Heart left ventricle (tissue), 13 donors: ENCODE measurements at regions not wholly inside any gene's neighbourhood (a gene's known extent, or its start where the extent isn't known, plus 50 kb on each side); places are given as distances from the start of the nearest gene placed in this dataset.

ENCODE experiments used
- CTCF ChIP-seq, 12 donors: fragments of 200-600 bp; sonication (generic) in 4 of 12; IDR thresholded peaks; one replicate each; pipeline versions ENCODE4 v1.5.0 to v1.8.0; 2018 to 2022; ENCODE audit warnings: antibody characterized with exemption in 12 of 12, mild to moderate bottlenecking in 5 of 12
- POLR2A ChIP-seq, 2 donors: fragments of 450-650 bp; IDR thresholded peaks; one replicate each; pipeline ENCODE4 v1.6.1; 2017; ENCODE audit warnings: antibody characterized with exemption in 2 of 2, mild to moderate bottlenecking in 2 of 2, moderate library complexity in 2 of 2
- donor health status: ischemic (EF 13 %, LVEDD 7.1; RV severe dilation, severe dysfunction).
- donor health status: DM: no; HTN: yes; CAD: no.
- donor health status: DM: no; HTN: no; CAD: no.
- donor health status: ischemic (EF 25% LVEDD 6.9; RV normal size, moderate dysfunction).
- donor health status: ischemic (EF 25% LVEDD 5.7; RV mildly dilated, moderate dysfunction).
- donor health status: ischemic (EF 35%, LVEDD 5.7; RV mildly dilated, moderate dysfunction).
- donor health status: nonischemic (EF 11% LVEDD 7.7; RV severe dilation, severe dysfunction).
- donor health status: DM: yes; HTN: yes; CAD: no.
- donor health status: PGD.
- donor health status: ischemic (EF 29% LVEDD 5.4; RV normal size, mild dysfunction).
- donor health status: nonischemic (EF 23%, LVEDD 6.1; RV moderate dilation, normal function).

DNA sequence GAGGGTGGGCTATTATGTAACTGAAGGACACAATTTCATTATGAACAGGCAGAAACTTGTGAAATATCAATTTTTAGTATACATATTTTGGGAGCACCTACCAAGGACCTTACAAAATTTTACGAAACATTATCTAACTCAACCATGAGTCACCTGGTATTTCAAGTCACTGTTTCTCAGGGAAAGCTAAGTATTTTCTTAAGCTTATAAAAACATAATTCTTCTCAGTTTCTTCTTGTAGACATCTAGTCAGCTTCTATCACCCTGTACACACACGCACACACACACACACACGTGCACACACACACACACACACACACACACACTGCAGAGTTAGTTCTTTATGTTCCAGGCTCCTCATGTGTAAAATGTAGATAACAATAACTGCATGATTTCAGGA, 658.3 kb downstream of the TUSC7 start:
- TF ChIP-seq CTCF (IDR thresholded peaks at IDR 0.05) (no peak), POLR2A (IDR thresholded peaks at IDR 0.05) (no peak)
